Dedifferentiated amniotic fluid mesenchymal stem cell (primary cell): ENCODE measurements at regions not wholly inside any gene's neighbourhood (a gene's known extent, or its start where the extent isn't known, plus 50 kb on each side); places are given as distances from the start of the nearest gene placed in this dataset.

Experiments
- DNase-seq: peaks from one replicate; pipeline ENCODE4 v3.0.0-alpha.2; 2016; ENCODE audit errors: extremely low spot score

GRCh38 chr4:137312257-137312656 is 220.0 kb downstream of the PCDH18 start:
- DNase-seq: peak; percentile 44

DNA sequence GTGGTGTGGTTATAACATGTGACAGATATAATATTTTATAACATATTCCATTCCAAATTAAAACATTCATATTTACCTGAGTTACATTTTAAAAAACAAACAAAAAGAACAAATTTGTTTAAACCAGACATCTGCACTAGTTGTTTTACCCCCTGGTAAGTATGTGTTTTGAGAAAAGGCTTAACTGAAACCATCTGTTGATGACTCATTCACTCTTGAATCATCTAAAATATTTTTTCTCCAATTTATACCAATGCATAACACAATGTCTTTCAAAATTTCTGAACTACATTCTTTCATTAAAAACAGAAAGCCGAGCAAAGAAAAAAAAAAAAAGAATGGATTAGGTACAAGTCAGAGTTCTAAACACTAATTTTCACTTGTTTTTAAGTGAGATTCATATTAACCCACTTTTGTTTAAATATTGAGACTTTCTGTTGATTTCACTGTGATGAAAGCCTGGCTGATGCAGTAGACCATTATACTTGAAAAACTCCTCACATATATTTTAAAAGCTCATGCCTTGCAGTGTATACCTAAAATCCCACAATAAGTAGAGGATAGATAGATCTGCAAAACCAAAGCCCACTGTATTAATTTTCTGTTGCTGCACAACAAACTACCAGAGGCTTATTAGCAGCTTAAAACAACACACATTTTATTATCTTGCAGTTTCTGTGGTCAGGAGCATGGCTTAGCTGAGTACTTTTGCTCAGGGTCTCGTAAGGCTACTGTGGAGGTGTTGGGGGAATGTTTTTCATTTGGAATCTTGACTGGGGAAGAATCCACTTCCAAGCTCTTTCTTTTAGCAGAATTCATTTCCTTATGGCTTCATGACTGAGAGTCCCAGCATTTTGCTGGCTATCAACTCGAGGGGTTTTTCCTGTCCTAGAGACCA is 221.5 kb downstream of the PCDH18 start:
- DNase-seq: peak; percentile 87

- DNase-seq: no peak
Observed at GRCh38 chr4:137310166-137310565, 222.1 kb downstream of the PCDH18 start.

GRCh38 chr4:137309424-137309823 is 222.9 kb downstream of the PCDH18 start:
- DNase-seq: no peak

DNA sequence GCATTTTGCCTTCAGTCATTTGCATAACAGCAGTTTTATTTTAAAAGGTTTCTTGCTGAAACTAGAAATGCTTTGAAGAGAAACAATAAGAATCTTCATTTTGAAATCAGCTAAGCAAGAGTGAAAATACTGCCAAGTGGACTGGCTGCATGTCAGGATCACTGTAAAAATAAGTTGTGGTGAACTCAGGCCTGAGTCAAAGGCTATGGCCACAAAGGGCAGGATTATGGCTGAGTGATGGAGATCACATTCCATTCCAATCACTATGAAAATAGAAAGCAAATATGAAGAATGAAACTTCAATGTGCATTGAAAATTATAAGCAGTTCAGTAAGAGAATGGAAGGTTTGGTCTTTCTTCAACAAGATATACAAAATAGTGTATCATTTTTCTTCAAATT is 224.5 kb downstream of the PCDH18 start:
- peak; percentile 36 for DNase-seq

- DNase-seq: no peak
Observed at GRCh38 chr4:137300776-137301175, 231.5 kb downstream of the PCDH18 start.

DNA sequence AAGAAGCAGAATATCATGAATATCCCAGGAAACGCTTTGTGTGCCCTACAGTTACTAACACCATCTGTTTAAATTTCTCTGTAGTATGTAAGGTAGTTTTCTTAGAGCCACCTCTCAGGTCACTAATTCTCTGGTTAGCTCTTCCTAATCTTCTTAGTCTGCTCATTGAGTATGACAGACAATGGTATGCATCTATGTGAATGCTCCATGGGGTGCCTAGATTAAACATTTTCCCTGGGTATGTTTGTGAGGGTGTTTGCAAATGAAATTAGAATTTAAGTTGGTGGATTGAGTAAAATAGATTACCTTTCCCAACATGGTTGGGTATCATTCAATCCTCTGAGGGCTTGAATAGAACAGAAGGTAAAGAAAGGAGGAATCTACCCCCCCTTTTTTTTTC is 233.0 kb downstream of the PCDH18 start:
- DNase-seq: no peak

DNA sequence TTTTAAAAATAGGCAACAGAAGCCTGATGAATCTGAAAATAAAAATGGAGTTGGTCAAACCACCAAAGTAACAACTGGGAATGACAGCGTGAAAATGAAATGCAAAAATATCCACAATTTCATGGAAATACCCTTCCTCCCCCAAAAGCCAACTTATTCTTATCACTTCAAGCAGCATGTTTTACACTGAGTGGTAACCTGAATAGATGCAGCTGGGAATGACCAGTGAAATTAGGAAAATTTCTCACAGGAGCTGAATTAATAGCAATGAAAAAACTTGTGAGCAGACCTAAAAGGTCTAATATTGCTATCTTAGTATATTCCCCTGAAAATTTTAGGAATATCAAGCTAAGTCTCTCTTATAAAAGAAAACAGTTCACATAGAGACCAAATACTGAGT is 239.0 kb downstream of the PCDH18 start:
- no peak for DNase-seq

DNA sequence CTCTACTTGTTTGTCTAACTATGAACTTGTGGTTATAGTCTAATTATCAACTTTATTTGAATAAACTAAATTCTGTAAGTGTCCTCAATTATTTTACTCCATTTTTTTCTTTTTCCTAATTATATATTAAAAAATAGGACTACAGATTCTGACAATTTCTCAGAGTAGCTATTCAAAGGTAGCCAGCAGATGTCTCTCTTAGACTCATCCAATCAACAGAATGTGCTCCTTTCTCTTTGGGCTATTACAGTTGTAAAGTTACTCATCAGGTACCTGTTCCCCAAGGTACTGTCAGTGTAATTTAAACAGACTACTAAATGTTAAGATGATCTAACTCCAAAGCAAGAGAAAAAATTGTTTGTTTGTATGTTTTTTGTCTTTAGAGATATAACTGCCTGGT is 248.6 kb downstream of the PCDH18 start:
- no peak for DNase-seq

GRCh38 chr4:137278431-137278830 is 253.9 kb downstream of the PCDH18 start:
- DNase-seq: no peak

DNA sequence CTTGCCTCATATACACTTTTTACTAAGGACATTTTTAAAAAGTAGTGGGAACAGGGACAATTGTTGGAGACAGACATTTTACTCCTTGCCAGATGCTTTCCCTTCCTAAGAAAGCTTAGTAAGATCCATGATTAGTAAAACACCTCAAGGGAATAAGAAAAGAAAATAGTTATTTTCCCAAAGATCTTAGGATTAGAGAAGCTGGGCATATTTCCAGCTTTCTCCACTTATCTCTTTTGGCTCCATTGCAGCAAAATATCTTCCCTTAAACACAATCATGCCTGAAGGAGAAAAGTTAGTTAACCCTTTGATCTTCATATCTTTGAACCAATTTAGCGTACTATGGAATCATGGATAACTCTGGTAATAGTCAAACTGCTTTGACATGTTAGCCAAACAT is 257.9 kb downstream of the PCDH18 start:
- no peak for DNase-seq

GRCh38 chr4:137267024-137267423 is 265.3 kb downstream of the PCDH18 start:
- peak; percentile 69 for DNase-seq

GRCh38 chr4:137266511-137266910 is 265.8 kb downstream of the PCDH18 start:
- DNase-seq: no peak

DNA sequence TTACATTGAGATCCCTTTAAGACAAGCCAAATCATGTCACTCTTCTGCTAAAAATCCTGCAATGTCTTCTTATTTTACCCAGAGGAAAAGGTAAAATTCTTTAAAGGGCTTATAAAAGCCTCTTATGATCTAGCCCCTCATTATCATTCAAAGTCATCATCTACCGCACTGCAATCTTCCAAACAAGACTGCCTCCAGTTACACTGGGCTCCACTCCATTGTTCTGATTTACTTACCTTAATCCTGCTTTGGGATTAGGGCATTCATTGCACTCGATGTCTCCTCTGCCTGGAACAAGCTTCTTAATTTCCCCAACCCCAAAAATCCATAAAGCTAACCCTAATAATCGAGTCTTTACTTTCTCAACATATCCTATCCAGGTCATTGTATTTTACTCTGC is 269.1 kb downstream of the PCDH18 start:
- no peak for DNase-seq

DNA sequence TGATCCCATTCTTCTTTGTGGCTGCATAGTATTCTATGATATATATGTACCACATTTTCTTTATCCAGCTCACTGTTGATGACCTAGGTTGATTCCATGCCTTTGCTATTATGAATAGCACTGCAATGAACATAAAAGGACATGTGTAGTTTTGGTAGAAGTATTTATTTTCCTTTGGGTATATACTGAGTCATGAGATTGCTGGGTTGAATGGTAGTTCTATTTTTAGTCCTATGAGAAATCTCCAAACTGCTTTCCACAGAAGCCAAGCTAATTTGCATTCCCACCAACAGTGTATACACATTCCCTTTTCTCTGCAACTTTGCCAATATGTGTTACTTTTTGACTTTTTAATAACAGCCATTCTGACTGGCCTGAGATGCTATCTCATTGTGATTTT is 278.3 kb downstream of the PCDH18 start:
- peak; percentile 15 for DNase-seq

- no peak for DNase-seq
Observed at GRCh38 chr4:137249112-137249511, 283.2 kb downstream of the PCDH18 start.

- DNase-seq: no peak
Observed at GRCh38 chr4:137238456-137239162, 293.7 kb downstream of the PCDH18 start.

DNA sequence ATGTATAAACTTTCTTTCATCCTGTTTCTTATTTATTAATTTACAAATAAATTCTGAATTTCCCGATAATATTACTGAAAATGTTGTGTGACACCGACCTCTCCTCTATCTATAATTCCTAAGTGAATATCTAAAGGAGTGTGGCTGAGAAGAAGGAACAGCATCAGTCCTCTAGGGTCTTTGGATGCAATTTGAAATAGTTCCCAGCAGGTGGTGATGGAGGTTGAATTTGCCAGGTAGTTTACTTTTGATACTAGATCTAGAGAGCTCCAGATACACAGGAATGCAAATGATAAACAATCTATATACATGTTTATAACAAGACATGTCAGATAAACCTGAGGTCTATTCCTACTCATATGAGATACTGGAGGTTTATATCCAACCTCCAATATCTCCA is 305.4 kb downstream of the PCDH18 start:
- DNase-seq: no peak

GRCh38 chr4:137226221-137226620 is 306.1 kb downstream of the PCDH18 start:
- DNase-seq: no peak

- peak; percentile 57 for DNase-seq
Observed at GRCh38 chr4:137213372-137214173, 318.7 kb downstream of the PCDH18 start.

GRCh38 chr4:137212601-137213000 is 319.7 kb downstream of the PCDH18 start:
- no peak for DNase-seq

DNA sequence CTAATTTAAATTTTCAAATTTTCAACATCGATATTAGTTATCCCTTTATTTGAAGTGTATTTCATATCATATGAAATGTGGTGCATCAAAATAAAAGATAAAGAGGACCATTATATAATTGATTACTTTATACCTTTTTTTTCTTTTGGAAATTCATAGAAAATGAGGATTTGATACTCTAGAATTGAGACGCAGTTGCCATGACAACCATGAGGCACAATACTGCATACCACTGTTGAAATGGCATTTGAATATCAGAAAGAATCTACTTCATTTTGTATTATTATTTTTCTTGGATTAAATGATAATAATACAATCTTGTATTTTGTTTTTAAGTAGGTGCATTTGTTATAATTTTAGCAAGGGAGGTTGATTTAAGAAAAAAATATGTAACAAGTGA is 323.1 kb downstream of the PCDH18 start:
- DNase-seq: no peak
